ENCODE measurements at regions not wholly inside any gene's neighbourhood (a gene's known extent, or its start where the extent isn't known, plus 50 kb on each side); places are given as distances from the start of the nearest gene placed in this dataset.
"Not testable (repeated sequence)": the region's sequence is repeated elsewhere in the genome, so short reads cannot be mapped to it uniquely, and the experiment has no call there.

GRCh38 chr13:100773923-100774663, 99.5 kb upstream of the TMTC4 start:
- Mint-ChIP-seq H3K36me3 (no peaks in the 10 kb centered on the region), H3K27me3 (no peaks in the 10 kb centered on the region), H3K4me3 (no peak overlapping the region), H3K9me3 (peaks cover 4 to 12% of the 10 kb centered on the region in 2 donors), H3K4me1 (peaks cover 5 to 9% of the 10 kb centered on the region in 2 donors), H3K27ac (peak overlapping the region; percentile 52)
- ATAC-seq (replicated peaks) = no peak
- DNase-seq = no peak

GRCh38 chr13:100773429-100773828, 98.8 kb upstream of the TMTC4 start:
- no peak for ATAC-seq (replicated peaks)
- H3K4me1 Mint-ChIP-seq = peaks cover 5 to 9% of the 10 kb centered on the region in 2 donors
- H3K36me3 Mint-ChIP-seq = no peaks in the 10 kb centered on the region
- no peak overlapping the region for H3K27ac Mint-ChIP-seq
- no peak overlapping the region for H3K4me3 Mint-ChIP-seq
- H3K27me3 Mint-ChIP-seq = no peaks in the 10 kb centered on the region
- no peak for DNase-seq
- H3K9me3 Mint-ChIP-seq = peaks cover 4 to 10% of the 10 kb centered on the region in 2 donors

- H3K27ac Mint-ChIP-seq = no peak overlapping the region
- no peaks in the 10 kb centered on the region for H3K4me1 Mint-ChIP-seq
- no peak for ATAC-seq (replicated peaks)
- no peak overlapping the region for H3K4me3 Mint-ChIP-seq
- H3K27me3 Mint-ChIP-seq = peaks cover 0 to 5% of the 10 kb centered on the region in 2 donors
- no peak for DNase-seq
- H3K9me3 Mint-ChIP-seq = peaks cover 5 to 7% of the 10 kb centered on the region in 2 donors
- H3K36me3 Mint-ChIP-seq = no peaks in the 10 kb centered on the region
These were observed 92.6 kb upstream of the TMTC4 start for GRCh38 chr13:100767192-100767591.

- H3K36me3 Mint-ChIP-seq; H3K9me3 Mint-ChIP-seq; H3K27me3 Mint-ChIP-seq; ATAC-seq (replicated peaks); H3K4me1 Mint-ChIP-seq; H3K27ac Mint-ChIP-seq; DNase-seq; H3K4me3 Mint-ChIP-seq: not testable (repeated sequence)
These were observed 92.0 kb upstream of the TMTC4 start for GRCh38 chr13:100766570-100766969.

GRCh38 chr13:100764937-100765336, 90.3 kb upstream of the TMTC4 start:
- Mint-ChIP-seq H3K27ac (no peak overlapping the region), H3K36me3 (no peaks in the 10 kb centered on the region), H3K4me1 (no peaks in the 10 kb centered on the region), H3K27me3 (peaks cover 0 to 5% of the 10 kb centered on the region in 2 donors), H3K4me3 (no peak overlapping the region), H3K9me3 (peaks cover 5 to 8% of the 10 kb centered on the region in 2 donors)
- ATAC-seq (replicated peaks) (no peak), DNase-seq (no peak)

GRCh38 chr13:100762126-100762525, 87.5 kb upstream of the TMTC4 start:
- H3K4me1 Mint-ChIP-seq; H3K4me3 Mint-ChIP-seq; DNase-seq; H3K27me3 Mint-ChIP-seq; H3K36me3 Mint-ChIP-seq; ATAC-seq (replicated peaks); H3K9me3 Mint-ChIP-seq; H3K27ac Mint-ChIP-seq: not testable (repeated sequence)

GRCh38 chr13:100755891-100756290, 81.3 kb upstream of the TMTC4 start:
- H3K9me3 Mint-ChIP-seq = no peaks in the 10 kb centered on the region
- DNase-seq (no peak), ATAC-seq (replicated peaks) (no peak)
- no peak overlapping the region for H3K4me3 Mint-ChIP-seq
- H3K27me3 Mint-ChIP-seq = no peaks in the 10 kb centered on the region
- no peak overlapping the region for H3K27ac Mint-ChIP-seq
- no peaks in the 10 kb centered on the region for H3K4me1 Mint-ChIP-seq
- H3K36me3 Mint-ChIP-seq = no peaks in the 10 kb centered on the region

- no peak overlapping the region for H3K27ac Mint-ChIP-seq
- H3K27me3 Mint-ChIP-seq = no peaks in the 10 kb centered on the region
- ATAC-seq (replicated peaks) = no peak
- H3K36me3 Mint-ChIP-seq = no peaks in the 10 kb centered on the region
- H3K4me1 Mint-ChIP-seq = no peaks in the 10 kb centered on the region
- DNase-seq = no peak
- no peak overlapping the region for H3K4me3 Mint-ChIP-seq
- H3K9me3 Mint-ChIP-seq = no peaks in the 10 kb centered on the region
These were observed 79.9 kb upstream of the TMTC4 start for GRCh38 chr13:100754459-100754858.

- Mint-ChIP-seq H3K4me1 (no peaks in the 10 kb centered on the region), H3K9me3 (no peaks in the 10 kb centered on the region), H3K27ac (no peak overlapping the region), H3K27me3 (no peaks in the 10 kb centered on the region), H3K36me3 (no peaks in the 10 kb centered on the region), H3K4me3 (no peak overlapping the region)
- no peak for ATAC-seq (replicated peaks)
- DNase-seq = no peak
These were observed 78.8 kb upstream of the TMTC4 start for GRCh38 chr13:100753376-100753775.

- Mint-ChIP-seq H3K27me3 (no peaks in the 10 kb centered on the region), H3K4me1 (no peaks in the 10 kb centered on the region), H3K27ac (no peak overlapping the region), H3K36me3 (no peaks in the 10 kb centered on the region), H3K4me3 (no peak overlapping the region), H3K9me3 (no peaks in the 10 kb centered on the region)
- no peak for DNase-seq
- no peak for ATAC-seq (replicated peaks)
These were observed 77.2 kb upstream of the TMTC4 start for GRCh38 chr13:100751826-100752225.

GRCh38 chr13:100746953-100747683, 72.5 kb upstream of the TMTC4 start:
- Mint-ChIP-seq H3K4me3 (no peak overlapping the region), H3K27ac (no peak overlapping the region), H3K27me3 (no peaks in the 10 kb centered on the region), H3K9me3 (peaks cover 6 to 14% of the 10 kb centered on the region in 2 donors), H3K4me1 (no peaks in the 10 kb centered on the region), H3K36me3 (no peaks in the 10 kb centered on the region)
- DNase-seq (no peak), ATAC-seq (replicated peaks) (no peak)

GRCh38 chr13:100738176-100738855, 63.7 kb upstream of the TMTC4 start:
- peaks cover 3 to 8% of the 10 kb centered on the region in 2 donors for H3K9me3 Mint-ChIP-seq
- H3K27ac Mint-ChIP-seq = no peak overlapping the region
- ATAC-seq (replicated peaks) = no peak
- H3K4me1 Mint-ChIP-seq = no peaks in the 10 kb centered on the region
- DNase-seq = no peak
- H3K27me3 Mint-ChIP-seq = peaks cover 0 to 8% of the 10 kb centered on the region in 2 donors
- H3K4me3 Mint-ChIP-seq = no peak overlapping the region
- H3K36me3 Mint-ChIP-seq = peaks cover 0 to 3% of the 10 kb centered on the region in 2 donors

- ATAC-seq (replicated peaks) = no peak
- Mint-ChIP-seq H3K9me3 (peaks cover 6 to 8% of the 10 kb centered on the region in 2 donors), H3K36me3 (peaks cover 0 to 3% of the 10 kb centered on the region in 2 donors)
These were observed 60.9 kb upstream of the TMTC4 start for GRCh38 chr13:100735494-100735893.

GRCh38 chr13:100734194-100734720, 59.7 kb upstream of the TMTC4 start:
- Mint-ChIP-seq H3K9me3 (peaks cover 4 to 8% of the 10 kb centered on the region in 2 donors), H3K27me3 (peaks cover 0 to 8% of the 10 kb centered on the region in 2 donors)

More at GRCh38 chr13:100735494-100735893, 60.9 kb upstream of the TMTC4 start:
- no peak overlapping the region for H3K27ac Mint-ChIP-seq
- no peak for DNase-seq
- no peaks in the 10 kb centered on the region for H3K4me1 Mint-ChIP-seq
- peaks cover 0 to 8% of the 10 kb centered on the region in 2 donors for H3K27me3 Mint-ChIP-seq
- H3K4me3 Mint-ChIP-seq = no peak overlapping the region

More at GRCh38 chr13:100734194-100734720, 59.7 kb upstream of the TMTC4 start:
- H3K36me3 Mint-ChIP-seq = peaks cover 0 to 3% of the 10 kb centered on the region in 2 donors
- no peak overlapping the region for H3K4me3 Mint-ChIP-seq
- DNase-seq (no peak), ATAC-seq (replicated peaks) (no peak)
- no peak overlapping the region for H3K27ac Mint-ChIP-seq
- no peaks in the 10 kb centered on the region for H3K4me1 Mint-ChIP-seq

Data from stimulated activated naive B cell treated with anti-CD40 and anti-IgM and Interleukin-4, amounts not matched to agents 10 μg/mL and 1 μg/mL and 100 μg/mL, for 72 hours (primary cell).